IPS-11a (cell line): ENCODE measurements at regions not wholly inside any gene's neighbourhood (a gene's known extent, or its start where the extent isn't known, plus 50 kb on each side); places are given as distances from the start of the nearest gene placed in this dataset.

ENCODE experiments used
- H3K4me3 ChIP-seq: one replicate; pipeline ENCODE4 v1.5.1; 2013; ENCODE audit warnings: low read depth, low read length, control low read depth

- no peak overlapping the region for H3K4me3 ChIP-seq
Observed at GRCh38 chr7:109986701-109987100, 1104.2 kb upstream of the LRRN3 start.

GRCh38 chr7:109996411-109996810 lies 1094.5 kb upstream of the LRRN3 start:
- H3K4me3 ChIP-seq: no peak overlapping the region

- H3K4me3 ChIP-seq: no peak overlapping the region
Observed at GRCh38 chr7:109996927-109997326, 1094.0 kb upstream of the LRRN3 start.

- H3K4me3 ChIP-seq: no peak overlapping the region
Observed at GRCh38 chr7:109997837-109998236, 1093.1 kb upstream of the LRRN3 start.

GRCh38 chr7:110001254-110001938 lies 1089.5 kb upstream of the LRRN3 start:
- H3K4me3 ChIP-seq: no peak overlapping the region

- H3K4me3 ChIP-seq: no peak overlapping the region
Observed at GRCh38 chr7:110003827-110004226, 1087.1 kb upstream of the LRRN3 start.

- H3K4me3 ChIP-seq: no peak overlapping the region
Observed at GRCh38 chr7:110007320-110008063, 1083.4 kb upstream of the LRRN3 start.

- no peak overlapping the region for H3K4me3 ChIP-seq
Observed at GRCh38 chr7:110010359-110010758, 1080.6 kb upstream of the LRRN3 start.

GRCh38 chr7:110017405-110017804 lies 1073.5 kb upstream of the LRRN3 start:
- H3K4me3 ChIP-seq: no peak overlapping the region

- no peak overlapping the region for H3K4me3 ChIP-seq
Observed at GRCh38 chr7:110027385-110027784, 1063.5 kb upstream of the LRRN3 start.

- H3K4me3 ChIP-seq: no peak overlapping the region
Observed at GRCh38 chr7:110043519-110043918, 1047.4 kb upstream of the LRRN3 start.

GRCh38 chr7:110050785-110051184 lies 1040.1 kb upstream of the LRRN3 start:
- no peak overlapping the region for H3K4me3 ChIP-seq

GRCh38 chr7:110051372-110051771 lies 1039.6 kb upstream of the LRRN3 start:
- no peak overlapping the region for H3K4me3 ChIP-seq

- no peak overlapping the region for H3K4me3 ChIP-seq
Observed at GRCh38 chr7:110056331-110056730, 1034.6 kb upstream of the LRRN3 start.

- H3K4me3 ChIP-seq: no peak overlapping the region
Observed at GRCh38 chr7:110058401-110058800, 1032.5 kb upstream of the LRRN3 start.

- H3K4me3 ChIP-seq: no peak overlapping the region
Observed at GRCh38 chr7:110061387-110061786, 1029.5 kb upstream of the LRRN3 start.

- H3K4me3 ChIP-seq: no peak overlapping the region
Observed at GRCh38 chr7:110065121-110065520, 1025.8 kb upstream of the LRRN3 start.

- no peak overlapping the region for H3K4me3 ChIP-seq
Observed at GRCh38 chr7:110066843-110067242, 1024.1 kb upstream of the LRRN3 start.

GRCh38 chr7:110071192-110071591 lies 1019.7 kb upstream of the LRRN3 start:
- no peak overlapping the region for H3K4me3 ChIP-seq

GRCh38 chr7:110075450-110075849 lies 1015.5 kb upstream of the LRRN3 start:
- no peak overlapping the region for H3K4me3 ChIP-seq

- no peak overlapping the region for H3K4me3 ChIP-seq
Observed at GRCh38 chr7:110076194-110076593, 1014.7 kb upstream of the LRRN3 start.

- no peak overlapping the region for H3K4me3 ChIP-seq
Observed at GRCh38 chr7:110084181-110084807, 1006.6 kb upstream of the LRRN3 start.
